GM10266 (cell line): ENCODE measurements at regions not wholly inside any gene's neighbourhood (a gene's known extent, or its start where the extent isn't known, plus 50 kb on each side); places are given as distances from the start of the nearest gene placed in this dataset.

Experiments
- DNase-seq: peaks from one replicate; pipeline ENCODE4 v3.0.0; 2012; ENCODE audit errors: extremely low spot score
- TF ChIP-seq, protein P1 (sequence below): IDR thresholded peaks from 2 replicates; pipeline ENCODE4 v1.5.1; 2012; ENCODE audit warnings: mild to moderate bottlenecking, low read depth; ENCODE audit not compliant: control insufficient read depth, insufficient read depth; ENCODE audit errors: missing control alignments

DNA sequence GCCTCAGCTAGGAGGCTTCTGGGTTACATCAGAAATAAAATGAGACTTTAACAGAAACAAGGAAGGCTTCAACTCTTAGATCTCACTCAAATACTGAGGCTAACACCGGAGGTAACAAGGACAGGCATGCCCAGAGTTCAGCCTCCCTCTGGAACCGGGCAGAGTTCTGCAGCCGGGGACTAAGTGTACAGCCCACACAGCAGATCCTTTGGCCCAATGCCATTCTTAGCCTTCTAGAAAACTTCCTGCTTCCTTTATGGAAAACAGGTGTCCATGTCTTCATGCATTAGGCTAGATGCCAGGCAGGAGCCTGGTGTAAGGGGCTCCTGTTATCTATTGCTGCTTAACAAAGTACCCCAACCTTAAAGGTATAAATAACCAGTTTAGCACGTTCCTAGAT, 369.7 kb downstream of the BCOR start:
- TF ChIP-seq, protein P1, sequence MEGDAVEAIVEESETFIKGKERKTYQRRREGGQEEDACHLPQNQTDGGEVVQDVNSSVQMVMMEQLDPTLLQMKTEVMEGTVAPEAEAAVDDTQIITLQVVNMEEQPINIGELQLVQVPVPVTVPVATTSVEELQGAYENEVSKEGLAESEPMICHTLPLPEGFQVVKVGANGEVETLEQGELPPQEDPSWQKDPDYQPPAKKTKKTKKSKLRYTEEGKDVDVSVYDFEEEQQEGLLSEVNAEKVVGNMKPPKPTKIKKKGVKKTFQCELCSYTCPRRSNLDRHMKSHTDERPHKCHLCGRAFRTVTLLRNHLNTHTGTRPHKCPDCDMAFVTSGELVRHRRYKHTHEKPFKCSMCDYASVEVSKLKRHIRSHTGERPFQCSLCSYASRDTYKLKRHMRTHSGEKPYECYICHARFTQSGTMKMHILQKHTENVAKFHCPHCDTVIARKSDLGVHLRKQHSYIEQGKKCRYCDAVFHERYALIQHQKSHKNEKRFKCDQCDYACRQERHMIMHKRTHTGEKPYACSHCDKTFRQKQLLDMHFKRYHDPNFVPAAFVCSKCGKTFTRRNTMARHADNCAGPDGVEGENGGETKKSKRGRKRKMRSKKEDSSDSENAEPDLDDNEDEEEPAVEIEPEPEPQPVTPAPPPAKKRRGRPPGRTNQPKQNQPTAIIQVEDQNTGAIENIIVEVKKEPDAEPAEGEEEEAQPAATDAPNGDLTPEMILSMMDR: no peak
- DNase-seq: no peak

DNA sequence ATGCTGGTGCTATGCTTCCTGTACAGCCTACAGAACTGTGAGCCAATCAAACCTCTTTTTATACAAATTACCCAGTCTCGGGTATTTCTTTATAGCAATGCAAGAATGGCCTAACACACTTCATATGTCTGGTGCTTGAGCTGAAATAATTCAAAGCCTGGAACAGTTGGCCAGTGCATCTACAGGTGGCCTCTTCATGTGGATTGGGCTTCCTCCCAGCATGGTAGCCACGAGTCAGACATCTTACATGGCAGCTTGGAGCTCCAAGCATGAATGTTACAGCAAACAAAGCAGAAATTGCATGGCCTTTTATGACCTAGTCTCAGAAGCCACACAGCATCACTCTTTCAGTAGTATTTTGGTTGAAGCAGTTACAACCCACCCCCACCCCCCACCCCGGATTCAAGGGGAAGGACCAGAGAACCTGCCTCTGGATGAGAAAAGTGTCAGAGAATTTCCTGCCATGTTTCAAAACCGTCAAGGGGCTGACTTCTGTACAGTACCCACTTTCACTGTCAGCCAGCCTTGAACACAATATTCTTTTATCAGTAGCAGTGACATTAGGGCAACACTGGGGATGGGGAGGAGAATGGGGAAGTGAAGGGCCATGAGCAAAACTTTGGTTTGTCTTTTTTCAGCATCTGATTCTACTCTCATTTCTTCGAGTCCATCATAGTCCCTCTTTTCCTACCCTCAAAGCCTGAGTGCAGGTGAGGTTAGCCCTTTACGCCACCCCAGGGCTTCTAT, 368.7 kb downstream of the BCOR start:
- no peak for DNase-seq
- TF ChIP-seq, protein P1: no peak

DNA sequence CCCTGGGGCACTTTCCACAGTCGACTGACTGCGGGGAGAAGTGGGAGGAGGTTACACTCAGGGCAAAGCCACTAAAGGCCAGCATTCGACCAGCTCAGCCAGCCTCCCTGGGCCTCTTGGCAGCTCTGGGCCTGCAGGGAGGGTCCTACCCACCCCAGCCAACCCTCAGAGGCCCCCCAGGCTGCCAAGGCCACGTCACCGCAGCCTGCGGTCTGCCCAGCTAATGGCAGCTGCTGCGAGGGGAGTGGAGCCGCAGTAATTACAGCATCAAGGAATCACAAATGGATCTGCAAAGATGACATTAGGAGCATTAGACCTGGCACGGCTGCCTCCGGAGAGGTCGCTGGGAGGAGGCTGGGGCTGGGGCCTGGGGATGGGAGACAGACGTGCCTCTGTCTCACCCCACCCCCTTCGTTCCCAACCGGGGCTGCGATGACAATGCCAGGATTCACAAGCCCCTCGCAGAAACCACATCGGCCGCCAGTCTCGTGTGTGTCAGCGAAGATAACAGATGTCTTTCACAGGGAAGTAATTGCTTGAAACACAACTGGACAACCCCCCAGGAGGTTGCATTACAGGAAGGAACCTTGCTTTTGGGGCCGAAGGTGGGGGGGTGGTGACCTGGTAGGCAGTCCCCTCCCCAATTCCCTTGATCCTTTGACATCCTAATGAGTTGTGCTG, 367.6 kb downstream of the BCOR start:
- TF ChIP-seq, protein P1: no peak
- peak; percentile 6 for DNase-seq

DNA sequence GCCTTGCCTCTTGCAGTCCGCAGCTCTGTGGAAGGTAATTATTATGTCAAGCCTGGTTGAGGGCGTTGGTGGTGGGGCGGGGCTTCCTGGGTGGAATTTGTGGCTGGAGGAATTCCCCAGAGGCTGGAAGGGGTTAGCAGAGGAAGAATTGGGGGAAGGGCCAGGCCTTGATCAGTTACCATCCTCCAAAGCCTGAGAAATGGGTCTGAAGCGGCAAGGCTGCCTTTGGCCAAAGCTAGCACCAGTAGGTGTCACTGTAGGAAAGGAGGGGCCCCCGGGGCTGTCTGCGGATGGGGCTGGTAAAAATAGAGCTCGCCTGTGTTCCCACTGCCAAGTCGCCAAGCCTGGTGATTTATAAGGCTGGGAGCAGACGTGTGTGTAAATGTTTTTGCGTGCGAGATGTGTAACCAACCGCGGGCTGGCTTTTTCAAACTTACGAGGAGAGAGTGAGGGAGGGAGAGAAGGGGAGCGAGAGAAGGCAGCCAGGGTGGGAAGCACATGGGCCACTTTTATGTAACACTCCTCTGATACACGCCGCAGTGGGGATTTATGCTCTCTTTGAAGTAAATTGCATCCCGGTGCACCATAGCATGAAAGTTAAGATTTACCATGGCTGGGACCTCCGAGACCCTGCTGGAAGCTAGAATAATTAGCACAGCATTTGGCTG, 367.0 kb downstream of the BCOR start:
- TF ChIP-seq, protein P1: peak; percentile 57
- peak; percentile 66 for DNase-seq

DNA sequence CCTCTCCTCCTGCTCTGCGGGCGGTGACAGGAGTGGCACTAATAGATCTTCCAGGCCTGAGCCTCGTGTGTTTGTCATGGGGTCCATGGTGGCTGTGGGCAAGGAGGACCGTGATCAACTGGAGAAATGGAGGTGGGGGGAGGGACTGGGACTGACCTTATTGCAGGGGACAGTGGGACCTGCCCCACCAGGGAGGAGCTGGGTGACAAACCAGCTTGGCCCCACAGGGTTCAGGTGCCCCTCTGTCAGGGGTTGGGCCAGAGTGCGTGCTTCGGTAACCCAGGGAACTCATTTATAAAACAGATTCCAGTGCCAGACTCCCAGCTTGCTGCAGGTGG, 366.5 kb downstream of the BCOR start:
- TF ChIP-seq, protein P1: no peak
- DNase-seq: no peak

DNA sequence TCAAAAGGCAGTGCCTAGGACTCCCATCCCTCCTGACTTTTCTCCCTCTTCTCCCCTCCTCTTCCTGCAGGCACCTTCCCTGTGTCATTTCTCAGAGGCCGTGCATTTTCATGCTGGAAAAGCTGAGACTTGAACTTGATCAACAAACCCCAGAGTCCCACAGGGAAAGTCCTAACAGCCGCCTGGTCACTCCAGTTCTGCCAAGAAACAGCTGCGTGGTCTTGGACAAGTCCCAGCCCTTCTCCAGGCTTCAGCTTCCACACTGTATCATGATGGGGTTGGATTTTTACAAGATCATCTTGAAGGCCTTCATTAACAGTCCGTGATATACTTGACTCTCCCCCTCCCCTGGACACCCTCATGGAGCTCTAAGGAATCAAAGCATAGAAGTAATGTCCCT, 366.0 kb downstream of the BCOR start:
- DNase-seq: no peak
- TF ChIP-seq, protein P1: no peak

DNA sequence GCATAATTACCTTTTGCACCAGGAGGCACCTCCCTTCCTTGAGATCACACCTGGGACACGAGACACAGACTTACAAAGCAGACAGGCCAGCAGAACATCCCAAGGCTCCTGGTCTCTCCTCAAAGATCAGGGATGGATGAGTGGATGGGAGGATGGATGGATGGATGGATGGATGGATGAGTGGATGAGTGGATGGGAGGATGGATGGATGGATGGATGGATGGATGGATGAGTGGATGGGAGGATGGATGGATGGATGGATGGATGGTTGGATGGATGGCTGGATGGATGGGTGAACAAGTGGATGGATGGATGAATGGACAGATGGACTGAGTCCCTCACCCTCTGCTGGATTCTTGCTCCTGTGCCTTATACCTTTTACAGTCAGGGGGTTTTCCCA, 364.0 kb downstream of the BCOR start:
- TF ChIP-seq, protein P1: no peak
- no peak for DNase-seq
